ENCODE measurements at regions not wholly inside any gene's neighbourhood (a gene's known extent, or its start where the extent isn't known, plus 50 kb on each side); places are given as distances from the start of the nearest gene placed in this dataset.

GRCh38 chr14:51515611-51516010 is 136.1 kb upstream of the FRMD6 start:
- TF ChIP-seq CTCF (IDR thresholded peaks at IDR 0.05) (no peak), POLR2A (IDR thresholded peaks at IDR 0.05; ENCODE audit: low read depth) (no peak), EP300 (IDR thresholded peaks at IDR 0.05) (no peak), POLR2AphosphoS5 (IDR thresholded peaks at IDR 0.05) (no peak)

Measured in esophagus muscularis mucosa (tissue), 4 donors.